ACC112 (cell line): ENCODE measurements at regions not wholly inside any gene's neighbourhood (a gene's known extent, or its start where the extent isn't known, plus 50 kb on each side); places are given as distances from the start of the nearest gene placed in this dataset.
"Not testable (repeated sequence)": the region's sequence is repeated elsewhere in the genome, so short reads cannot be mapped to it uniquely, and the experiment has no call there.

Source experiments
- H2AFZ ChIP-seq: fragments of 200-600 bp; sonication (generic); one replicate; pipeline ENCODE4 v1.6.0; 2017; ENCODE audit warnings: antibody characterized with exemption, low read length; ENCODE audit not compliant: unreplicated experiment
- H3K27ac ChIP-seq: fragments of 200-600 bp; sonication (generic); 2 replicates; pipeline ENCODE4 v1.5.1; 2014; ENCODE audit warnings: low read depth, mild to moderate bottlenecking, antibody characterized with exemption, low read length, moderate library complexity
- H3K27me3 ChIP-seq: fragments of 200-600 bp; sonication (generic); 2 replicates; pipeline ENCODE4 v1.6.1; 2014; ENCODE audit warnings: mild to moderate bottlenecking, antibody characterized with exemption, low read length, moderate library complexity, mixed read lengths; ENCODE audit not compliant: insufficient read depth
- H3K36me3 ChIP-seq: fragments of 200-600 bp; sonication (generic); 2 replicates; pipeline ENCODE4 v1.6.1; 2016; ENCODE audit warnings: mild to moderate bottlenecking, antibody characterized with exemption, low read length, moderate library complexity, mixed read lengths; ENCODE audit not compliant: insufficient read depth
- H3K4me1 ChIP-seq: fragments of 200-600 bp; sonication (generic); one replicate; pipeline ENCODE4 v1.6.1; 2016; ENCODE audit warnings: low read length, mixed read lengths; ENCODE audit not compliant: insufficient read depth, unreplicated experiment, control insufficient read depth
- H3K4me3 ChIP-seq: fragments of 200-600 bp; sonication (generic); 2 replicates; pipeline ENCODE4 v1.5.1; 2014; ENCODE audit warnings: mild to moderate bottlenecking, low read depth, low read length
- H3K79me2 ChIP-seq: fragments of 200-600 bp; sonication (generic); one replicate; pipeline ENCODE4 v1.6.0; 2016; ENCODE audit warnings: low read length; ENCODE audit not compliant: control insufficient read depth, unreplicated experiment, insufficient read depth

- H3K4me3 ChIP-seq: no peak overlapping the region
- H2AFZ ChIP-seq: no peak overlapping the region
- no peak overlapping the region for H3K27ac ChIP-seq
- no peaks in the 10 kb centered on the region for H3K27me3 ChIP-seq
- no peaks in the 10 kb centered on the region for H3K79me2 ChIP-seq
- no peaks in the 10 kb centered on the region for H3K36me3 ChIP-seq
- no peaks in the 10 kb centered on the region for H3K4me1 ChIP-seq
These were observed 558.2 kb upstream of the GNPDA2 start for GRCh38 chr4:45284400-45285085.

- no peak overlapping the region for H3K27ac ChIP-seq
- H3K36me3 ChIP-seq: no peaks in the 10 kb centered on the region
- no peaks in the 10 kb centered on the region for H3K4me1 ChIP-seq
- H2AFZ ChIP-seq: no peak overlapping the region
- no peak overlapping the region for H3K4me3 ChIP-seq
- no peaks in the 10 kb centered on the region for H3K27me3 ChIP-seq
- no peaks in the 10 kb centered on the region for H3K79me2 ChIP-seq
These were observed 557.0 kb upstream of the GNPDA2 start for GRCh38 chr4:45283352-45283751.

GRCh38 chr4:45280121-45280520 is 553.8 kb upstream of the GNPDA2 start:
- Histone ChIP-seq H2AFZ (no peak overlapping the region), H3K27me3 (no peaks in the 10 kb centered on the region), H3K4me1 (no peaks in the 10 kb centered on the region), H3K36me3 (no peaks in the 10 kb centered on the region), H3K79me2 (no peaks in the 10 kb centered on the region), H3K4me3 (no peak overlapping the region), H3K27ac (no peak overlapping the region)

GRCh38 chr4:45275862-45276261 is 549.5 kb upstream of the GNPDA2 start:
- Histone ChIP-seq H3K4me1 (no peaks in the 10 kb centered on the region), H3K27me3 (no peaks in the 10 kb centered on the region), H3K4me3 (no peak overlapping the region)

GRCh38 chr4:45248106-45248505 is 521.8 kb upstream of the GNPDA2 start:
- not testable (repeated sequence) for H3K27ac ChIP-seq, H3K79me2 ChIP-seq, H3K36me3 ChIP-seq, H3K27me3 ChIP-seq, H2AFZ ChIP-seq, H3K4me1 ChIP-seq, H3K4me3 ChIP-seq

More at GRCh38 chr4:45275862-45276261, 549.5 kb upstream of the GNPDA2 start:
- H3K36me3 ChIP-seq: no peaks in the 10 kb centered on the region
- H3K79me2 ChIP-seq: no peaks in the 10 kb centered on the region
- no peak overlapping the region for H2AFZ ChIP-seq
- H3K27ac ChIP-seq: no peak overlapping the region

GRCh38 chr4:45241976-45242375 is 515.6 kb upstream of the GNPDA2 start:
- no peaks in the 10 kb centered on the region for H3K36me3 ChIP-seq
- H3K4me3 ChIP-seq: no peak overlapping the region
- no peak overlapping the region for H2AFZ ChIP-seq
- H3K79me2 ChIP-seq: no peaks in the 10 kb centered on the region
- H3K27me3 ChIP-seq: no peaks in the 10 kb centered on the region
- H3K27ac ChIP-seq: no peak overlapping the region
- no peaks in the 10 kb centered on the region for H3K4me1 ChIP-seq

- no peaks in the 10 kb centered on the region for H3K79me2 ChIP-seq
- no peaks in the 10 kb centered on the region for H3K4me1 ChIP-seq
- no peaks in the 10 kb centered on the region for H3K36me3 ChIP-seq
- no peak overlapping the region for H3K4me3 ChIP-seq
- no peaks in the 10 kb centered on the region for H3K27me3 ChIP-seq
- H3K27ac ChIP-seq: no peak overlapping the region
- no peak overlapping the region for H2AFZ ChIP-seq
These were observed 502.9 kb upstream of the GNPDA2 start for GRCh38 chr4:45229206-45229605.

GRCh38 chr4:45215976-45216542 is 489.7 kb upstream of the GNPDA2 start:
- Histone ChIP-seq H2AFZ (no peak overlapping the region), H3K4me3 (no peak overlapping the region), H3K4me1 (no peaks in the 10 kb centered on the region), H3K27me3 (no peaks in the 10 kb centered on the region), H3K79me2 (no peaks in the 10 kb centered on the region), H3K27ac (no peak overlapping the region), H3K36me3 (no peaks in the 10 kb centered on the region)

- not testable (repeated sequence) for H3K4me1 ChIP-seq, H2AFZ ChIP-seq, H3K27ac ChIP-seq, H3K4me3 ChIP-seq, H3K27me3 ChIP-seq, H3K79me2 ChIP-seq, H3K36me3 ChIP-seq
These were observed 482.1 kb upstream of the GNPDA2 start for GRCh38 chr4:45208476-45208875.

- not testable (repeated sequence) for H3K79me2 ChIP-seq, H3K36me3 ChIP-seq, H3K4me3 ChIP-seq, H3K27me3 ChIP-seq, H3K4me1 ChIP-seq, H2AFZ ChIP-seq, H3K27ac ChIP-seq
These were observed 481.5 kb upstream of the GNPDA2 start for GRCh38 chr4:45207864-45208331.

- H3K4me3 ChIP-seq, H3K27me3 ChIP-seq, H3K4me1 ChIP-seq, H2AFZ ChIP-seq, H3K36me3 ChIP-seq, H3K27ac ChIP-seq, H3K79me2 ChIP-seq: not testable (repeated sequence)
These were observed 481.0 kb upstream of the GNPDA2 start for GRCh38 chr4:45207241-45207863.
